IMR-90 (cell line): ENCODE measurements at regions not wholly inside any gene's neighbourhood (a gene's known extent, or its start where the extent isn't known, plus 50 kb on each side); places are given as distances from the start of the nearest gene placed in this dataset.

ENCODE experiments used
- ATAC-seq: fragments of 200-7000 bp; cut with Tn5 transposase; 2 replicates; pipeline ENCODE4 v1.9.1; 2020; ENCODE audit warnings: low read depth, mild to moderate bottlenecking, moderate library complexity
- BruUV-seq: library from RNA; stranded (reverse); fragments of 400-500 nt; replicated peaks from 2 replicates; lab custom pipeline; 2021; lab: Mats Ljungman, UMichigan
- CTCF ChIA-PET: fragments of 300-600 bp; formaldehyde crosslinking; extraction: SDS; loops from one replicate; lab custom pipeline; 2021; ENCODE audit warnings: antibody characterized with exemption; lab: Yijun Ruan, JAX
- POLR2A ChIA-PET: fragments of 300-600 bp; sonication (Branson Sonifier 250); formaldehyde crosslinking; loops from one replicate; lab custom pipeline; 2022; ENCODE audit warnings: antibody characterized with exemption; ENCODE audit not compliant: unreplicated experiment; lab: Charles Lee
- DNase-seq: peaks from one replicate; pipeline ENCODE4 v3.0.0; 2013
- H2AFZ ChIP-seq: replicated peaks from 2 replicates; pipeline ENCODE3; 2013; ENCODE audit warnings: low read length, mild to moderate bottlenecking; ENCODE audit not compliant: poor library complexity
- H2AK5ac ChIP-seq: 2 replicates; pipeline ENCODE4 v1.6.1; 2013; ENCODE audit warnings: low read depth, low read length, inconsistent platforms
- H2AK9ac ChIP-seq: replicated peaks from 2 replicates; pipeline ENCODE3; 2013; ENCODE audit warnings: mild to moderate bottlenecking, low read depth, low read length, moderate library complexity; ENCODE audit not compliant: poor library complexity
- H2BK120ac ChIP-seq: 2 replicates; pipeline ENCODE4 v1.6.1; 2013; ENCODE audit warnings: low read depth, low read length, inconsistent platforms
- H2BK15ac ChIP-seq: 3 replicates; pipeline ENCODE4 v1.6.1; 2013; ENCODE audit warnings: low read depth, low read length, inconsistent platforms
- H2BK20ac ChIP-seq: 2 replicates; pipeline ENCODE4 v1.6.1; 2013; ENCODE audit warnings: low read depth, mild to moderate bottlenecking, inconsistent platforms, low read length, moderate library complexity
- H2BK5ac ChIP-seq: 2 replicates; pipeline ENCODE4 v1.6.1; 2013; ENCODE audit warnings: mild to moderate bottlenecking, low read depth, low read length, inconsistent platforms; ENCODE audit not compliant: poor library complexity, severe bottlenecking
- H3K14ac ChIP-seq: replicated peaks from 2 replicates; pipeline ENCODE4 v1.6.1; 2013; ENCODE audit warnings: low read depth, low read length, inconsistent platforms
- H3K18ac ChIP-seq: 2 replicates; pipeline ENCODE4 v1.6.1; 2013; ENCODE audit warnings: low read depth, low read length, control low read depth
- H3K23ac ChIP-seq: 2 replicates; pipeline ENCODE4 v1.6.1; 2013; ENCODE audit warnings: low read depth, low read length, inconsistent platforms
- H3K27ac ChIP-seq: 2 replicates; pipeline ENCODE4 v1.5.1; 2013; ENCODE audit warnings: mild to moderate bottlenecking, control low read depth, low read length; ENCODE audit not compliant: insufficient read depth
- H3K27me3 ChIP-seq: 2 replicates; pipeline ENCODE4 v1.6.1; 2013; ENCODE audit warnings: low read length; ENCODE audit not compliant: control insufficient read depth, insufficient read depth
- H3K36me3 ChIP-seq: 2 replicates; pipeline ENCODE4 v1.6.1; 2013; ENCODE audit warnings: low read length, mixed read lengths; ENCODE audit not compliant: control insufficient read depth, insufficient read depth
- H3K4ac ChIP-seq: 2 replicates; pipeline ENCODE4 v1.6.1; 2013; ENCODE audit warnings: low read depth, low read length, inconsistent platforms
- H3K4me1 ChIP-seq: 2 replicates; pipeline ENCODE4 v1.6.1; 2013; ENCODE audit warnings: low read length, mixed read lengths; ENCODE audit not compliant: control insufficient read depth, insufficient read depth
- H3K4me2 ChIP-seq: 2 replicates; pipeline ENCODE4 v1.6.1; 2013; ENCODE audit warnings: low read depth, mild to moderate bottlenecking, control low read depth, low read length, moderate library complexity
- H3K4me3 ChIP-seq: 2 replicates; pipeline ENCODE4 v1.5.1; 2013; ENCODE audit warnings: low read depth, mild to moderate bottlenecking, control low read depth, low read length, moderate library complexity; ENCODE audit not compliant: insufficient read depth
- H3K56ac ChIP-seq: 2 replicates; pipeline ENCODE4 v1.6.1; 2013; ENCODE audit warnings: low read length, inconsistent platforms; ENCODE audit not compliant: insufficient read depth; ENCODE audit errors: extremely low read depth
- H3K79me1 ChIP-seq, 2 experiments: 2 replicates each; pipeline ENCODE4 v1.6.1; 2013; ENCODE audit warnings: low read length in 2 of 2, inconsistent platforms in 1 of 2, low read depth in 1 of 2
- H3K9ac ChIP-seq: 2 replicates; pipeline ENCODE4 v1.6.1; 2013; ENCODE audit warnings: low read depth, low read length, control low read depth
- H3K9me1 ChIP-seq: 2 replicates; pipeline ENCODE4 v1.6.1; 2013; ENCODE audit warnings: low read length, inconsistent platforms; ENCODE audit not compliant: insufficient read depth
- H3K9me3 ChIP-seq: 2 replicates; pipeline ENCODE4 v1.6.1; 2013; ENCODE audit warnings: low read length; ENCODE audit not compliant: control insufficient read depth, insufficient read depth
- H4K20me1 ChIP-seq: 2 replicates; pipeline ENCODE4 v1.6.1; 2013; ENCODE audit warnings: low read length, inconsistent platforms; ENCODE audit not compliant: insufficient read depth
- H4K5ac ChIP-seq: 2 replicates; pipeline ENCODE4 v1.6.1; 2013; ENCODE audit warnings: mild to moderate bottlenecking, low read depth, low read length, control low read depth
- H4K8ac ChIP-seq, 2 experiments: 2 replicates each; pipeline ENCODE4 v1.6.1; 2013; ENCODE audit warnings: low read depth in 2 of 2, low read length in 2 of 2, control low read depth in 1 of 2, inconsistent platforms in 1 of 2
- H4K91ac ChIP-seq: 2 replicates; pipeline ENCODE4 v1.6.1; 2013; ENCODE audit warnings: low read depth, low read length, inconsistent platforms; ENCODE audit not compliant: insufficient read depth
- CEBPB ChIP-seq: IDR thresholded peaks from 2 replicates; pipeline ENCODE4 v1.6.1; 2012; ENCODE audit warnings: low read depth, low read length, improper control_type of control experiment
- FOS ChIP-seq: fragments of 150-350 bp; IDR thresholded peaks from 2 replicates; pipeline ENCODE4 v1.6.1; 2016; ENCODE audit warnings: low read depth, low read length
- MAZ ChIP-seq: IDR thresholded peaks from 2 replicates; pipeline ENCODE4 v1.6.1; 2012; ENCODE audit warnings: low read depth, mild to moderate bottlenecking, low read length, improper control_type of control experiment, moderate library complexity, borderline replicate concordance
- MXI1 ChIP-seq: IDR thresholded peaks from 2 replicates; pipeline ENCODE4 v1.6.1; 2012; ENCODE audit warnings: low read depth, mild to moderate bottlenecking, low read length, moderate library complexity, borderline replicate concordance
- POLR2A ChIP-seq: IDR thresholded peaks from 2 replicates; pipeline ENCODE4 v1.6.1; 2012; ENCODE audit warnings: mild to moderate bottlenecking, low read depth, low read length
- RAD21 ChIP-seq: IDR thresholded peaks from 2 replicates; pipeline ENCODE4 v1.6.1; 2012; ENCODE audit warnings: low read length, improper control_type of control experiment
- RCOR1 ChIP-seq: IDR thresholded peaks from 2 replicates; pipeline ENCODE4 v1.6.1; 2012; ENCODE audit warnings: mild to moderate bottlenecking, low read length, improper control_type of control experiment; ENCODE audit not compliant: insufficient replicate concordance
- SMC3 ChIP-seq: fragments of 150-350 bp; IDR thresholded peaks from 2 replicates; pipeline ENCODE4 v1.6.1; 2016; ENCODE audit warnings: low read depth, mild to moderate bottlenecking, antibody characterized with exemption, low read length, moderate library complexity
- WGBS, 2 experiments: methylation state at CpG; one replicate each; pipeline versions ENCODE4 v1.1.5 to v1.1.7; 2013; ENCODE audit warnings: missing lambda C conversion rate in 2 of 2; ENCODE audit not compliant: insufficient read length in 1 of 2; ENCODE audit errors: extremely low coverage in 2 of 2; 5-methylcytosine and 5-hydroxymethylcytosine counted together
- dilution Hi-C: fragments of 300-500 bp; cut with HindIII; formaldehyde crosslinking; loops from one replicate; pipeline ENCODE4 v1.14.3; 2018; ENCODE audit warnings: low sequenced_read_pairs; ENCODE audit not compliant: unreplicated experiment
- in situ Hi-C: fragments of 300-500 bp; cut with MboI; formaldehyde crosslinking; loops from 3 replicates; pipeline ENCODE4 v1.14.3; 2019; ENCODE audit warnings: low sequenced_read_pairs, inconsistent platforms, mixed read lengths
- intact Hi-C: fragments of 100-400 bp; cut with micrococcal nuclease; formaldehyde crosslinking; loops from 2 replicates; pipeline ENCODE4 v1.10.0; 2022
- TF ChIP-seq, protein P1 (sequence below): conservative IDR thresholded peaks from 2 replicates; pipeline ENCODE4 v1.5.1; 2012; ENCODE audit warnings: mild to moderate bottlenecking, low read depth, low read length, improper control_type of control experiment

- dilution Hi-C loops (no loop called here), in situ Hi-C loops (no loop called here), intact Hi-C loops (no loop called here)
- Histone ChIP-seq H3K4me3 (no peak overlapping the region), H2BK5ac (no peak overlapping the region), H3K36me3 (no peaks in the 10 kb centered on the region), H3K14ac (no peak overlapping the region), H4K91ac (no peak overlapping the region), H3K9me1 (no peaks in the 10 kb centered on the region), H4K20me1 (no peaks in the 10 kb centered on the region), H3K27me3 (no peaks in the 10 kb centered on the region), H3K9ac (no peak overlapping the region), H3K18ac (no peak overlapping the region), H3K4me2 (no peak overlapping the region), H2AK9ac (no peak overlapping the region), H3K4me1 (no peaks in the 10 kb centered on the region), H2BK120ac (no peak overlapping the region), H2BK15ac (no peak overlapping the region), H4K8ac (no peak overlapping the region), H3K23ac (no peak overlapping the region), H2BK20ac (no peak overlapping the region), H3K79me1 (no peaks in the 10 kb centered on the region), H2AFZ (no peak overlapping the region), H3K27ac (no peak overlapping the region), H2AK5ac (no peak overlapping the region), H3K56ac (no peak overlapping the region), H4K5ac (no peak overlapping the region), H3K4ac (no peak overlapping the region), H3K9me3 (no peaks in the 10 kb centered on the region)
- DNase-seq (no peak), ATAC-seq (no peak)
- CTCF ChIA-PET = no interaction called here
- POLR2A ChIA-PET = no interaction called here
- no TSS peak for BruUV-seq
- no CpG with 5 or more reads among the region's 3 CpGs for WGBS, 2 experiments
- TF ChIP-seq CEBPB = no peak
- TF ChIP-seq, protein P1, sequence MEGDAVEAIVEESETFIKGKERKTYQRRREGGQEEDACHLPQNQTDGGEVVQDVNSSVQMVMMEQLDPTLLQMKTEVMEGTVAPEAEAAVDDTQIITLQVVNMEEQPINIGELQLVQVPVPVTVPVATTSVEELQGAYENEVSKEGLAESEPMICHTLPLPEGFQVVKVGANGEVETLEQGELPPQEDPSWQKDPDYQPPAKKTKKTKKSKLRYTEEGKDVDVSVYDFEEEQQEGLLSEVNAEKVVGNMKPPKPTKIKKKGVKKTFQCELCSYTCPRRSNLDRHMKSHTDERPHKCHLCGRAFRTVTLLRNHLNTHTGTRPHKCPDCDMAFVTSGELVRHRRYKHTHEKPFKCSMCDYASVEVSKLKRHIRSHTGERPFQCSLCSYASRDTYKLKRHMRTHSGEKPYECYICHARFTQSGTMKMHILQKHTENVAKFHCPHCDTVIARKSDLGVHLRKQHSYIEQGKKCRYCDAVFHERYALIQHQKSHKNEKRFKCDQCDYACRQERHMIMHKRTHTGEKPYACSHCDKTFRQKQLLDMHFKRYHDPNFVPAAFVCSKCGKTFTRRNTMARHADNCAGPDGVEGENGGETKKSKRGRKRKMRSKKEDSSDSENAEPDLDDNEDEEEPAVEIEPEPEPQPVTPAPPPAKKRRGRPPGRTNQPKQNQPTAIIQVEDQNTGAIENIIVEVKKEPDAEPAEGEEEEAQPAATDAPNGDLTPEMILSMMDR = no peak
- no peak for TF ChIP-seq RAD21
- TF ChIP-seq RCOR1 = no peak
- no peak for TF ChIP-seq POLR2A
- no peak for TF ChIP-seq MAZ
- no peak for TF ChIP-seq FOS
- no peak for TF ChIP-seq MXI1
- TF ChIP-seq SMC3 = no peak
Measured at GRCh38 chr1:88204111-88204510, 480.0 kb upstream of the PKN2 start.
